Mesendoderm (in vitro differentiated cells): ENCODE measurements at regions not wholly inside any gene's neighbourhood (a gene's known extent, or its start where the extent isn't known, plus 50 kb on each side); places are given as distances from the start of the nearest gene placed in this dataset.

Source experiments
- DNase-seq: peaks from one replicate; pipeline ENCODE4 v3.0.0; 2013
- H2AK5ac ChIP-seq: 2 replicates; pipeline ENCODE4 v1.6.1; 2013; ENCODE audit warnings: low read length, inconsistent platforms
- H2BK120ac ChIP-seq: 2 replicates; pipeline ENCODE4 v1.6.1; 2013; ENCODE audit warnings: low read depth, mild to moderate bottlenecking, low read length, moderate library complexity, mixed read lengths
- H2BK15ac ChIP-seq: replicated peaks from 2 replicates; pipeline ENCODE4 v1.6.1; 2013; ENCODE audit warnings: low read depth, mild to moderate bottlenecking, moderate library complexity
- H2BK5ac ChIP-seq: 2 replicates; pipeline ENCODE4 v1.6.1; 2013; ENCODE audit warnings: low read length, inconsistent platforms
- H3K18ac ChIP-seq: 2 replicates; pipeline ENCODE4 v1.6.1; 2013; ENCODE audit warnings: mild to moderate bottlenecking, low read length, mixed read lengths
- H3K23ac ChIP-seq: one replicate; pipeline ENCODE4 v1.6.1; 2013; ENCODE audit warnings: low read length
- H3K27ac ChIP-seq: 2 replicates; pipeline ENCODE4 v1.5.1; 2013; ENCODE audit warnings: low read depth, mild to moderate bottlenecking, inconsistent platforms, low read length, moderate library complexity
- H3K27me3 ChIP-seq: 2 replicates; pipeline ENCODE4 v1.6.1; 2013; ENCODE audit warnings: low read length, control low read depth, mild to moderate bottlenecking, inconsistent platforms; ENCODE audit not compliant: insufficient read depth, poor library complexity
- H3K36me3 ChIP-seq: 2 replicates; pipeline ENCODE4 v1.6.1; 2013; ENCODE audit warnings: low read length, inconsistent platforms; ENCODE audit not compliant: control insufficient read depth, insufficient read depth
- H3K4ac ChIP-seq: one replicate; pipeline ENCODE4 v1.6.1; 2013; ENCODE audit warnings: low read depth, mild to moderate bottlenecking, low read length, moderate library complexity
- H3K4me1 ChIP-seq: 2 replicates; pipeline ENCODE4 v1.6.1; 2013; ENCODE audit warnings: low read depth, low read length, inconsistent platforms; ENCODE audit not compliant: control insufficient read depth
- H3K4me2 ChIP-seq: 2 replicates; pipeline ENCODE4 v1.6.1; 2013; ENCODE audit warnings: low read length
- H3K4me3 ChIP-seq: 2 replicates; pipeline ENCODE4 v1.5.1; 2013; ENCODE audit warnings: mild to moderate bottlenecking, low read length
- H3K56ac ChIP-seq: one replicate; pipeline ENCODE4 v1.6.1; 2013; ENCODE audit warnings: low read length
- H3K79me1 ChIP-seq: 2 replicates; pipeline ENCODE4 v1.6.1; 2013; ENCODE audit warnings: low read length, inconsistent platforms
- H3K79me2 ChIP-seq: 2 replicates; pipeline ENCODE4 v1.6.1; 2013; ENCODE audit warnings: mild to moderate bottlenecking, low read length; ENCODE audit not compliant: control insufficient read depth, insufficient read depth
- H3K9ac ChIP-seq: 2 replicates; pipeline ENCODE4 v1.6.1; 2013; ENCODE audit warnings: low read length, inconsistent platforms
- H4K5ac ChIP-seq: one replicate; pipeline ENCODE4 v1.6.1; 2013; ENCODE audit warnings: low read length
- H4K8ac ChIP-seq: one replicate; pipeline ENCODE4 v1.6.1; 2013; ENCODE audit warnings: low read depth, mild to moderate bottlenecking, control low read depth, low read length, moderate library complexity
- WGBS: extraction: QIAGEN DNeasy Blood & Tissue Kit; methylation state at CpG from one replicate; pipeline ENCODE4 v1.1.7; 2013; ENCODE audit warnings: low lambda C conversion rate, missing lambda C conversion rate; ENCODE audit not compliant: insufficient coverage; ENCODE audit errors: extremely low coverage; 5-methylcytosine and 5-hydroxymethylcytosine counted together

- Histone ChIP-seq H2BK120ac (no peak overlapping the region), H2BK15ac (no peak overlapping the region), H2BK5ac (no peak overlapping the region), H3K4me1 (no peaks in the 10 kb centered on the region), H3K4me2 (no peak overlapping the region), H3K9ac (no peak overlapping the region), H3K18ac (no peak overlapping the region), H3K36me3 (no peaks in the 10 kb centered on the region), H3K4me3 (no peak overlapping the region), H3K4ac (no peak overlapping the region), H3K79me2 (no peaks in the 10 kb centered on the region), H3K23ac (no peak overlapping the region), H3K27me3 (no peaks in the 10 kb centered on the region), H3K56ac (no peak overlapping the region), H2AK5ac (no peak overlapping the region), H4K8ac (no peak overlapping the region), H3K79me1 (no peaks in the 10 kb centered on the region), H3K27ac (no peak overlapping the region), H4K5ac (no peak overlapping the region)
- DNase-seq, result peak; percentile 26
- no CpG with 5 or more reads among the region's 1 CpG for WGBS
Measured at GRCh38 chr13:86559901-86560300, 760.7 kb upstream of the SLITRK6 start.

GRCh38 chr13:86562866-86563265, 763.6 kb upstream of the SLITRK6 start:
- Histone ChIP-seq H3K4me1 (no peaks in the 10 kb centered on the region), H3K4ac (no peak overlapping the region), H3K9ac (no peak overlapping the region), H3K18ac (no peak overlapping the region), H3K79me1 (no peaks in the 10 kb centered on the region), H3K4me2 (no peak overlapping the region), H3K56ac (no peak overlapping the region), H3K23ac (no peak overlapping the region), H3K79me2 (no peaks in the 10 kb centered on the region), H2AK5ac (no peak overlapping the region), H2BK120ac (no peak overlapping the region), H4K5ac (no peak overlapping the region), H3K36me3 (no peaks in the 10 kb centered on the region), H4K8ac (no peak overlapping the region), H3K4me3 (no peak overlapping the region), H3K27me3 (no peaks in the 10 kb centered on the region), H2BK15ac (no peak overlapping the region), H2BK5ac (no peak overlapping the region), H3K27ac (no peak overlapping the region)
- no CpG with 5 or more reads among the region's 6 CpGs for WGBS
- no peak for DNase-seq

GRCh38 chr13:86563308-86563707, 764.1 kb upstream of the SLITRK6 start:
- H3K27ac ChIP-seq, result no peak overlapping the region
- H3K79me1 ChIP-seq, result no peaks in the 10 kb centered on the region
- no peak overlapping the region for H2BK5ac ChIP-seq
- no peak overlapping the region for H3K9ac ChIP-seq
- H3K4me1 ChIP-seq, result no peaks in the 10 kb centered on the region
- no peaks in the 10 kb centered on the region for H3K27me3 ChIP-seq
- H4K8ac ChIP-seq, result no peak overlapping the region
- H3K18ac ChIP-seq, result no peak overlapping the region
- DNase-seq, result no peak
- H3K36me3 ChIP-seq, result no peaks in the 10 kb centered on the region
- H3K4ac ChIP-seq, result no peak overlapping the region
- H2AK5ac ChIP-seq, result no peak overlapping the region
- H3K4me2 ChIP-seq, result no peak overlapping the region
- no peak overlapping the region for H4K5ac ChIP-seq
- no peaks in the 10 kb centered on the region for H3K79me2 ChIP-seq
- no peak overlapping the region for H3K56ac ChIP-seq
- no peak overlapping the region for H3K4me3 ChIP-seq
- H2BK15ac ChIP-seq, result no peak overlapping the region
- H2BK120ac ChIP-seq, result no peak overlapping the region
- WGBS, result no CpG with 5 or more reads among the region's 2 CpGs
- H3K23ac ChIP-seq, result no peak overlapping the region

- Histone ChIP-seq H3K79me1 (no peaks in the 10 kb centered on the region), H3K4me3 (no peak overlapping the region), H3K9ac (no peak overlapping the region), H2BK120ac (no peak overlapping the region), H2BK5ac (no peak overlapping the region), H3K18ac (no peak overlapping the region), H3K23ac (no peak overlapping the region), H4K5ac (no peak overlapping the region), H3K4me1 (no peaks in the 10 kb centered on the region), H2AK5ac (no peak overlapping the region), H3K4ac (no peak overlapping the region), H4K8ac (no peak overlapping the region), H3K27ac (no peak overlapping the region), H3K79me2 (no peaks in the 10 kb centered on the region), H3K36me3 (no peaks in the 10 kb centered on the region), H3K4me2 (no peak overlapping the region), H3K56ac (no peak overlapping the region), H2BK15ac (no peak overlapping the region), H3K27me3 (no peaks in the 10 kb centered on the region)
- peak; percentile 16 for DNase-seq
- WGBS, result no CpG with 5 or more reads among the region's 3 CpGs
Measured at GRCh38 chr13:86567119-86567518, 767.9 kb upstream of the SLITRK6 start.

GRCh38 chr13:86569119-86569518, 769.9 kb upstream of the SLITRK6 start:
- Histone ChIP-seq H2BK5ac (no peak overlapping the region), H3K9ac (no peak overlapping the region), H2AK5ac (no peak overlapping the region), H3K79me2 (no peaks in the 10 kb centered on the region), H3K79me1 (no peaks in the 10 kb centered on the region), H3K18ac (no peak overlapping the region), H3K27ac (no peak overlapping the region), H3K4me1 (no peaks in the 10 kb centered on the region), H2BK15ac (no peak overlapping the region), H3K23ac (no peak overlapping the region), H3K36me3 (no peaks in the 10 kb centered on the region), H4K5ac (no peak overlapping the region), H3K4me2 (no peak overlapping the region), H4K8ac (no peak overlapping the region), H3K27me3 (no peaks in the 10 kb centered on the region), H3K4me3 (no peak overlapping the region), H3K56ac (no peak overlapping the region), H2BK120ac (no peak overlapping the region), H3K4ac (no peak overlapping the region)
- WGBS, result 100% methylated on average over 1 of the region's 1 CpG
- DNase-seq, result no peak

GRCh38 chr13:86569974-86570373, 770.8 kb upstream of the SLITRK6 start:
- Histone ChIP-seq H3K79me2 (no peaks in the 10 kb centered on the region), H4K8ac (no peak overlapping the region), H3K56ac (no peak overlapping the region), H2BK5ac (no peak overlapping the region), H3K4me3 (no peak overlapping the region), H3K27ac (no peak overlapping the region), H4K5ac (no peak overlapping the region), H3K4me1 (no peaks in the 10 kb centered on the region), H3K23ac (no peak overlapping the region), H3K27me3 (no peaks in the 10 kb centered on the region), H3K4me2 (no peak overlapping the region), H2BK120ac (no peak overlapping the region), H3K18ac (no peak overlapping the region), H2BK15ac (no peak overlapping the region), H3K79me1 (no peaks in the 10 kb centered on the region), H3K9ac (no peak overlapping the region), H3K36me3 (no peaks in the 10 kb centered on the region), H3K4ac (no peak overlapping the region), H2AK5ac (no peak overlapping the region)
- DNase-seq, result no peak
